Left ventricle myocardium inferior (tissue), 1 donor: ENCODE measurements at regions not wholly inside any gene's neighbourhood (a gene's known extent, or its start where the extent isn't known, plus 50 kb on each side); places are given as distances from the start of the nearest gene placed in this dataset.

Experiments
- DNase-seq: peaks from one replicate; pipeline ENCODE4 v3.0.0-alpha.2; 2020
- H3K27ac ChIP-seq: fragments of 200-600 bp; replicated peaks from 2 replicates; pipeline ENCODE4 v1.8.0; 2021
- H3K27me3 ChIP-seq: fragments of 200-600 bp; 2 replicates; pipeline ENCODE4 v1.8.0; 2021; ENCODE audit warnings: low read depth
- H3K36me3 ChIP-seq: fragments of 200-600 bp; 2 replicates; pipeline ENCODE4 v1.8.0; 2021
- H3K4me1 ChIP-seq: fragments of 200-600 bp; 2 replicates; pipeline ENCODE4 v1.8.0; 2021
- H3K4me3 ChIP-seq: fragments of 200-600 bp; 2 replicates; pipeline ENCODE4 v1.8.0; 2021; ENCODE audit warnings: mild to moderate bottlenecking, moderate library complexity
- H3K9me3 ChIP-seq: fragments of 200-600 bp; replicated peaks from 2 replicates; pipeline ENCODE4 v1.8.0; 2021
- intact Hi-C: fragments of 100-400 bp; cut with micrococcal nuclease; formaldehyde crosslinking; loops from one replicate; pipeline ENCODE4 v1.11.0; 2022
- TF ChIP-seq, protein P1 (sequence below): fragments of 200-600 bp; IDR thresholded peaks from 2 replicates; pipeline ENCODE4 v1.8.0; 2021; ENCODE audit warnings: antibody characterized with exemption, mild to moderate bottlenecking, borderline replicate concordance
- donor health status: DM: no; HTN: yes; CAD: no; lungs with severe emphysema.

DNA sequence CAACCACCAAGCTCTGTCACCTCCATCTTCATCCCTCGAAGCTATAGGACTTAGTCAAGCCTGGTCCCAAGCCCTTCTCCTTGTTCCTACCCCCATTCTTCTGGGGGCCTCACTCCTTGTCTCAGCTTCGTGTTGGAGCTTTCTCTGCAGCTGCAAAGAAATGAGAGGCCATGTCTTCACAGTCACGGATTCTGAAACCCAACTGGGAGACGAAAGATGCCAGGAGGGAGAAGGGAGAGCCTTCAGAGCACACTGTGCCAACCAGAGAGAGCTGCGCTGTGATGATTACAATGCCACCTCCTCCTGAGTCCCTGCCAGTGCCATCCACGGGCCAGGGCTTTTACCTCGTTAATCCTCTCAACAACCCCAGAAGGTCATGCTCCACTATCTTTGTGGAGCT, 469.3 kb downstream of the TBC1D22A start:
- no peak for DNase-seq
- intact Hi-C loops: no loop called here

DNA sequence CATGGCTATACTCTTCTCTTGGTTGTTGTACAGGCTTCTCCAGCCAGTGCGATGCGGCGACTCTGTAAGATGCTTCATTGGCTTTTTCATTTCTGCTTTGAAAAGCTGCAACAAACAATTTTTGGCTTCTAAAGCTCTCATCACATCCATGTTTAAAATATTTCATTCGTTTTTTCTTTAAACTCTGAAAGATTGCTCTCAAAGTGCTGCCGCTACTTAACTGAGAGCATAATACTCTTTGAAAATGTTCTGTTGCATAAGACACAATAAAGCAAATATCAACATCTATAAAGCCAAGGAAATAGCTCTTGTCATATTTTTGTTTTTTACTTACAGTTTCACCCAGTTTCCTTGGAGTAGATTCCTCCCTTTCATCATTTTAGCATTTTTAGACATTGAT, 468.3 kb downstream of the TBC1D22A start:
- no peak overlapping the region for H3K4me3 ChIP-seq
- H3K4me1 ChIP-seq: no peaks in the 10 kb centered on the region
- intact Hi-C loops: no loop called here
- peaks cover 42% of the 10 kb centered on the region for H3K9me3 ChIP-seq
- no peak for DNase-seq
- TF ChIP-seq, protein P1, sequence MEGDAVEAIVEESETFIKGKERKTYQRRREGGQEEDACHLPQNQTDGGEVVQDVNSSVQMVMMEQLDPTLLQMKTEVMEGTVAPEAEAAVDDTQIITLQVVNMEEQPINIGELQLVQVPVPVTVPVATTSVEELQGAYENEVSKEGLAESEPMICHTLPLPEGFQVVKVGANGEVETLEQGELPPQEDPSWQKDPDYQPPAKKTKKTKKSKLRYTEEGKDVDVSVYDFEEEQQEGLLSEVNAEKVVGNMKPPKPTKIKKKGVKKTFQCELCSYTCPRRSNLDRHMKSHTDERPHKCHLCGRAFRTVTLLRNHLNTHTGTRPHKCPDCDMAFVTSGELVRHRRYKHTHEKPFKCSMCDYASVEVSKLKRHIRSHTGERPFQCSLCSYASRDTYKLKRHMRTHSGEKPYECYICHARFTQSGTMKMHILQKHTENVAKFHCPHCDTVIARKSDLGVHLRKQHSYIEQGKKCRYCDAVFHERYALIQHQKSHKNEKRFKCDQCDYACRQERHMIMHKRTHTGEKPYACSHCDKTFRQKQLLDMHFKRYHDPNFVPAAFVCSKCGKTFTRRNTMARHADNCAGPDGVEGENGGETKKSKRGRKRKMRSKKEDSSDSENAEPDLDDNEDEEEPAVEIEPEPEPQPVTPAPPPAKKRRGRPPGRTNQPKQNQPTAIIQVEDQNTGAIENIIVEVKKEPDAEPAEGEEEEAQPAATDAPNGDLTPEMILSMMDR: no peak
- no peaks in the 10 kb centered on the region for H3K36me3 ChIP-seq
- no peak overlapping the region for H3K27ac ChIP-seq
- H3K27me3 ChIP-seq: peaks cover 23% of the 10 kb centered on the region

More for the DNA sequence above, 469.3 kb downstream of the TBC1D22A start:
- Histone ChIP-seq H3K27me3 (peaks cover 18% of the 10 kb centered on the region), H3K9me3 (peaks cover 42% of the 10 kb centered on the region), H3K36me3 (no peaks in the 10 kb centered on the region), H3K27ac (no peak overlapping the region), H3K4me3 (no peak overlapping the region), H3K4me1 (no peaks in the 10 kb centered on the region)
- TF ChIP-seq, protein P1: no peak

DNA sequence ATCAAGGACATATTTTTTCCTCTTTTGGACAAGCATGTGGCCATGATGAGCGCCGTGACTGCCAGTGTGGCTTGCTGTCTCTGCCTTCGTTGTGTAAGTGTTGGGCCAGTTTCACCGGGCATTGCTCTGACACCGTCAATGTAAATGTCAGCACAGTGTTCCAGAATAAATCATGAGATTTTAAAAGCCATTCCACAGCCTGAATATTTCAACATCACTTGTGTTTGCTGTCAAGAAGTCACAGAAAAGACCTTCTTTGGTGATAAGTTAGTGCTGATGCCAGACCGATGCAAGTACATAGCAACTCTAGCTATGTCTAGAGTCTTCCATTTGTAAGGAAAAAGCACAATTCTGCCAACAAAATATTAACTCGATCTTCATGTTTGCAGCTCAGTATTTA, 467.8 kb downstream of the TBC1D22A start:
- H3K27ac ChIP-seq: no peak overlapping the region
- H3K36me3 ChIP-seq: no peaks in the 10 kb centered on the region
- no peaks in the 10 kb centered on the region for H3K4me1 ChIP-seq
- H3K9me3 ChIP-seq: peaks cover 42% of the 10 kb centered on the region
- TF ChIP-seq, protein P1: no peak
- intact Hi-C loops: no loop called here
- no peak for DNase-seq
- no peak overlapping the region for H3K4me3 ChIP-seq
- peaks cover 21% of the 10 kb centered on the region for H3K27me3 ChIP-seq

DNA sequence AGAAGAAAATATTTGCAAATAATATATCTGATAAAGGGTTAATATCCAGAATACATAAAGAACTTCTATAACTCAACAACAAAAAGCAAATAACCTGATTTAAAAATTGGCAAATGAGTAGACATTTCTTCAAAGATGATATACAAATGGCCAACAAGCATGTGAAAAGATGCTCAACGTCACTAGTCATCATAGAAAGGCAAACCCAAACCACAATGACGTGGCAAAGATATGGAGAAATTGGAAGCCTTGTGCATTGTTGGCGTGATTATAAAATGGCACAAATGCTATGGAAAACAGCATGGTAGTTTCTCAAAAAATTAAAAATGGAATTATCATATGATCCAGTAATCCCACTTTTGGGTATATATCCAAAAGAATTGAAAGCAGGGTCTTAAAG, 466.3 kb downstream of the TBC1D22A start:
- intact Hi-C loops: no loop called here
- H3K4me3 ChIP-seq: no peak overlapping the region
- H3K9me3 ChIP-seq: peaks cover 29% of the 10 kb centered on the region
- no peaks in the 10 kb centered on the region for H3K36me3 ChIP-seq
- DNase-seq: no peak
- peaks cover 17% of the 10 kb centered on the region for H3K27me3 ChIP-seq
- no peak overlapping the region for H3K27ac ChIP-seq
- H3K4me1 ChIP-seq: no peaks in the 10 kb centered on the region
- TF ChIP-seq, protein P1: no peak

DNA sequence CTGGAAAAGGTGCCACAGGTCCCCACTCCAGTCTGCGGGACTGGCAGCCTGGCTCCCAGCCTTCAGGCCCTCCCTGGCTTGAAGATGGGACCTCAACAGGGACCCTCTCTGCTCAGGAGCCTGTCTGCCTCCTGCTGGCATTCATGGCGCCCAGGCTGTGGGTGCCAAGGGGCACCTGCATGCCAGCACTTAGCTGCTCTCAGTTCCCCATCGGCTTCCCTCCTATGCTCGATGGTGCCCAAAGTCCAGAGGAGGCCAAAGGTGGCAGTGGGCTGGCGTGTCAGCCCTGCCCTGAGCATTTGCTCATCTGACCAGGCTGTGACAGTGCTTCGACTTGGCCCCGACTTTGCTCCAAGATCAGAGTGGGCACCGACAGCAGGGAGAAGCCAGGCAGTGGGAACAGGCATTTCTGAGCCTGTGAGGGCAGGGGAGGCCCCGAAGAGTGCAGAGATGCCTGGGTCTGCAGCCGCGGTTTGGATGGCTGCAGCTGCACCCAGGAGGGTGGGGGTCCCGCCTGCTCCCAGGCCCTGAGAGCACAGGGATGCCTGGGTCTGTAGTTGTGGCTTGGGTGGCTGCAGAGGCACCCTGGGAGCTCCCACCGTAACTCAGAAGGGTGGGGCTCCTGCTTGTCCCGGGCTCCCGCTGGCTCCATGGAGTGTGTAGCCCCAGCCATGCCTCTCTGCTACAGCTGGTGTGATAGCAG, 463.6 kb downstream of the TBC1D22A start:
- H3K9me3 ChIP-seq: peaks cover 10% of the 10 kb centered on the region
- DNase-seq: no peak
- peaks cover 12% of the 10 kb centered on the region for H3K27me3 ChIP-seq
- H3K4me1 ChIP-seq: no peaks in the 10 kb centered on the region
- H3K27ac ChIP-seq: no peak overlapping the region
- intact Hi-C loops: no loop called here
- no peaks in the 10 kb centered on the region for H3K36me3 ChIP-seq
- no peak overlapping the region for H3K4me3 ChIP-seq
- TF ChIP-seq, protein P1: no peak
